Loucy (cell line): ENCODE measurements at regions not wholly inside any gene's neighbourhood (a gene's known extent, or its start where the extent isn't known, plus 50 kb on each side); places are given as distances from the start of the nearest gene placed in this dataset.

Experiments used
- H2AFZ ChIP-seq: fragments of 200-600 bp; sonication (generic); 2 replicates; pipeline ENCODE4 v1.6.0; 2016; ENCODE audit warnings: antibody characterized with exemption, mild to moderate bottlenecking, low read length, moderate library complexity
- H3F3A ChIP-seq: fragments of 200-600 bp; 2 replicates; pipeline ENCODE4 v1.6.0; 2016; ENCODE audit warnings: antibody characterized with exemption, low read depth, mild to moderate bottlenecking
- H3K27me3 ChIP-seq: fragments of 200-600 bp; sonication (generic); 2 replicates; pipeline ENCODE4 v1.6.1; 2014; ENCODE audit warnings: low read length, mild to moderate bottlenecking; ENCODE audit not compliant: insufficient read depth, poor library complexity, severe bottlenecking
- H3K36me3 ChIP-seq: fragments of 200-600 bp; sonication (generic); 2 replicates; pipeline ENCODE4 v1.6.1; 2016; ENCODE audit warnings: low read length; ENCODE audit not compliant: insufficient read depth
- H3K4me1 ChIP-seq: fragments of 200-600 bp; sonication (generic); 2 replicates; pipeline ENCODE4 v1.5.1; 2014; ENCODE audit warnings: low read length, mild to moderate bottlenecking; ENCODE audit not compliant: insufficient read depth, poor library complexity, severe bottlenecking
- H3K4me2 ChIP-seq: fragments of 200-600 bp; sonication (generic); 2 replicates; pipeline ENCODE4 v1.6.0; 2014; ENCODE audit warnings: antibody characterized with exemption, low read length, low read depth, mild to moderate bottlenecking; ENCODE audit not compliant: poor library complexity, severe bottlenecking
- H3K4me3 ChIP-seq: fragments of 200-600 bp; sonication (generic); 2 replicates; pipeline ENCODE4 v1.5.1; 2014; ENCODE audit warnings: low read length, mild to moderate bottlenecking, mixed read lengths; ENCODE audit not compliant: poor library complexity, severe bottlenecking
- H3K79me2 ChIP-seq: fragments of 200-600 bp; sonication (generic); 2 replicates; pipeline ENCODE4 v1.6.1; 2014; ENCODE audit warnings: low read length; ENCODE audit not compliant: insufficient read depth
- H3K9ac ChIP-seq: fragments of 200-600 bp; sonication (generic); 2 replicates; pipeline ENCODE4 v1.6.0; 2014; ENCODE audit warnings: mild to moderate bottlenecking, low read depth, low read length, moderate library complexity; ENCODE audit not compliant: poor library complexity, severe bottlenecking
- H3K9me2 ChIP-seq: fragments of 200-600 bp; sonication (generic); replicated peaks from 2 replicates; pipeline ENCODE4 v1.6.1; 2016; ENCODE audit warnings: low read depth, low read length, mixed read lengths
- H3K9me3 ChIP-seq: fragments of 200-600 bp; sonication (generic); 2 replicates; pipeline ENCODE4 v1.6.1; 2014; ENCODE audit warnings: mild to moderate bottlenecking, antibody characterized with exemption, low read length, low read depth; ENCODE audit not compliant: insufficient read depth
- H4K20me1 ChIP-seq: fragments of 200-600 bp; sonication (generic); 2 replicates; pipeline ENCODE4 v1.6.0; 2014; ENCODE audit warnings: antibody characterized with exemption, low read length, mild to moderate bottlenecking; ENCODE audit not compliant: insufficient read depth, poor library complexity, severe bottlenecking
- EZH2phosphoT487 ChIP-seq: fragments of 200-600 bp; IDR thresholded peaks from 2 replicates; pipeline ENCODE4 v1.6.1; 2018; ENCODE audit warnings: antibody characterized with exemption, mild to moderate bottlenecking, moderate library complexity, borderline replicate concordance
- TF ChIP-seq, protein P1 (sequence below): fragments of 200-600 bp; sonication (generic); conservative IDR thresholded peaks from 2 replicates; pipeline ENCODE4 v1.5.1; 2014; ENCODE audit warnings: mild to moderate bottlenecking, antibody characterized with exemption, low read length

DNA sequence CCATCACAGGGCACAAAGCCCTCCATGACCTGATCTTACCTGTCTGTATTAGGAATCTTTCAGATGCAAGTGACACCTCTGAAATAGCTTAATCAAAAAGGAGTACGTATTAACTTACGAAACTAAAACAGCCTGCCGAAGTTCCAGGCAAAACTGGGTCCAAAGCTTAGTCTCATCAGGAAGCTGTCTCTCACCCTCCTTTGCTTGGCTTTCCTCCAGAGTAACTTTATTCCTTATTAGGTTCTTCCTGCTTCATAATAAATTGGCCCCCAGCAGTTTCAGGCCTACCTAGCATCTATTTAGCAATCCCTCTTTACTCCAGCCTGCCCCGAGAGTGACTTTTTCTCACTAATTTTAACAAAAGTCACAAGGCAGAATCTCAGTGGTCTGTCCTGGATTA lies 58.4 kb upstream of the STK32A start:
- Histone ChIP-seq H3K9me3 (no peaks in the 10 kb centered on the region), H3K4me1 (no peaks in the 10 kb centered on the region), H4K20me1 (no peaks in the 10 kb centered on the region), H3K4me3 (no peak overlapping the region), H3K4me2 (no peak overlapping the region), H3K9me2 (no peaks in the 10 kb centered on the region), H3K27me3 (no peaks in the 10 kb centered on the region), H3K79me2 (no peaks in the 10 kb centered on the region), H3F3A (no peaks in the 10 kb centered on the region), H3K36me3 (no peaks in the 10 kb centered on the region), H3K9ac (no peak overlapping the region), H2AFZ (no peak overlapping the region)
- no peak for TF ChIP-seq EZH2phosphoT487
- TF ChIP-seq, protein P1, sequence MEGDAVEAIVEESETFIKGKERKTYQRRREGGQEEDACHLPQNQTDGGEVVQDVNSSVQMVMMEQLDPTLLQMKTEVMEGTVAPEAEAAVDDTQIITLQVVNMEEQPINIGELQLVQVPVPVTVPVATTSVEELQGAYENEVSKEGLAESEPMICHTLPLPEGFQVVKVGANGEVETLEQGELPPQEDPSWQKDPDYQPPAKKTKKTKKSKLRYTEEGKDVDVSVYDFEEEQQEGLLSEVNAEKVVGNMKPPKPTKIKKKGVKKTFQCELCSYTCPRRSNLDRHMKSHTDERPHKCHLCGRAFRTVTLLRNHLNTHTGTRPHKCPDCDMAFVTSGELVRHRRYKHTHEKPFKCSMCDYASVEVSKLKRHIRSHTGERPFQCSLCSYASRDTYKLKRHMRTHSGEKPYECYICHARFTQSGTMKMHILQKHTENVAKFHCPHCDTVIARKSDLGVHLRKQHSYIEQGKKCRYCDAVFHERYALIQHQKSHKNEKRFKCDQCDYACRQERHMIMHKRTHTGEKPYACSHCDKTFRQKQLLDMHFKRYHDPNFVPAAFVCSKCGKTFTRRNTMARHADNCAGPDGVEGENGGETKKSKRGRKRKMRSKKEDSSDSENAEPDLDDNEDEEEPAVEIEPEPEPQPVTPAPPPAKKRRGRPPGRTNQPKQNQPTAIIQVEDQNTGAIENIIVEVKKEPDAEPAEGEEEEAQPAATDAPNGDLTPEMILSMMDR = no peak

DNA sequence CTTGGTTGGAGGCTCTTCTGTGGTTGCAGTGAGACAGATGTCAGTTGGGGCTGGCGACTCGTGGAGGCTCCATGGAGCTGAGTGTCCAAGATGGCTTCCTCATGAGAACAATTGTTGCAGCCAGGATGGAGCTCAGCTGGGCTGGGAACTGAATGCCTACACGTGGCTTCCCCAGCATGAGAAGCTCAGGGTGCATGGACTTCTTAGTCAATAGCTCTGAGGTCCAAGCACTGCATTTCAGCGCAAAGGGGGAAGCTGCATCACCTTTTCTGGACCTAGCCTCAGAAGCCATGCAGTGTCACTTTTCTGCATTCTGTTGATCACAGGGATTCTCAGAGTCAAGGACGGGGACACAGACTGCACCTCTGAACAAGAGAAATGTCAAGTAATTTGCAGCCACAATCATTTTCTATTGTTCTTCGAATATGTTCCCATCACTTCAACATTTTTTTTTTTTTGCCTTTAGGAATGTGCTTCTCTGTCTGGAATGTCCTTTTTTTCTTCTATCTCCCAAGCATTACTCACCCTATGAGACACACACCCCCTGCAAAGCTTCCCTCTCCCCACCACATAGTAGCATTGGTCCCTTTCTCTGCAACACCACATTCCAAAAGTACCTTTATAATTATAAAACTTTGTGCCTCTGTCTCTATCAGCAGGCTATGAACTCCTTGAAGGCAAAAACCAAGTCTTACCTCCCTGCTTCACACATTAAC lies 57.5 kb upstream of the STK32A start:
- Histone ChIP-seq H4K20me1 (no peaks in the 10 kb centered on the region), H3K9me3 (no peaks in the 10 kb centered on the region), H3F3A (no peaks in the 10 kb centered on the region), H3K4me1 (no peaks in the 10 kb centered on the region), H3K36me3 (no peaks in the 10 kb centered on the region), H3K79me2 (no peaks in the 10 kb centered on the region), H3K9me2 (no peaks in the 10 kb centered on the region), H3K27me3 (no peaks in the 10 kb centered on the region), H3K9ac (no peak overlapping the region), H3K4me3 (no peak overlapping the region), H2AFZ (no peak overlapping the region), H3K4me2 (no peak overlapping the region)
- TF ChIP-seq, protein P1 = no peak
- no peak for TF ChIP-seq EZH2phosphoT487

DNA sequence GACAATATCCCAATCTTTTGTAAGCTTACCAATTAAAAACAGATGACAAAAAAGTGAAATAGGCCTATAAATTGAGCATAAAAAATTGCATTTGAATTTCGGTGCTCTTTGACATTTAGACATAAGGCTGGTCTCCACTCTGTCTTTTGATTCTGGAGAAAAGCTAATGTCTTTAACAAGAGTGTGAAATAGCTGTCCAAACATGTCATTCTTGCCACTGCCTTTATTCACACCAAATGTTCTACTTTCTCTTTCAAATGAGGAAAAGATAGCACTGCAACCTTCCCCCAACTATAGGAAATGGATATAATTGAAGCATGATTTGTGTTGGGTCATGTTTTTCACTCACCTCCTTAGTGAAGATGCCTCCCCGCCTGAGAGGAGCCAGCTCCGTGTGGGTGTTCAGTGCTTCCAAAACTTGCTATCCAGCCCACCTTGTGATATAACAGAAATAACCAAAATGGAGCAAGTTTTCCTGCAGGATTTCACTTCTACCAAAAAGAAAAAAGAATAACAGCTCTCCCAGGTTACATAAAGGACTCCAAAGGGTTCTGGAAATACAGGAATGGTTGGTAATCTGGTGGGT lies 55.2 kb upstream of the STK32A start:
- no peaks in the 10 kb centered on the region for H3F3A ChIP-seq
- H3K9me2 ChIP-seq = no peaks in the 10 kb centered on the region
- H3K4me2 ChIP-seq = no peak overlapping the region
- H3K4me1 ChIP-seq = no peaks in the 10 kb centered on the region
- no peaks in the 10 kb centered on the region for H3K79me2 ChIP-seq
- no peaks in the 10 kb centered on the region for H3K36me3 ChIP-seq
- no peaks in the 10 kb centered on the region for H4K20me1 ChIP-seq
- no peak overlapping the region for H2AFZ ChIP-seq
- no peaks in the 10 kb centered on the region for H3K9me3 ChIP-seq
- H3K9ac ChIP-seq = no peak overlapping the region
- no peaks in the 10 kb centered on the region for H3K27me3 ChIP-seq
- TF ChIP-seq, protein P1 = no peak
- no peak overlapping the region for H3K4me3 ChIP-seq
